HCT116 (cell line): ENCODE measurements at regions not wholly inside any gene's neighbourhood (a gene's known extent, or its start where the extent isn't known, plus 50 kb on each side); places are given as distances from the start of the nearest gene placed in this dataset.

Source experiments
- CTCF ChIP-seq, 3 experiments: fragments of 200-600 bp in 1 of 3; sonication (generic) in 1 of 3; IDR thresholded peaks in 2 of 3; conservative IDR thresholded peaks in 1 of 3; 2 replicates each; pipeline ENCODE4 v1.5.1; 2012 to 2017; ENCODE audit warnings: low read depth in 2 of 3, low read length in 2 of 3, antibody characterized with exemption in 1 of 3, borderline replicate concordance in 1 of 3, control low read depth in 1 of 3, mild to moderate bottlenecking in 1 of 3, mixed read lengths in 1 of 3, mixed run types in 1 of 3, moderate library complexity in 1 of 3; ENCODE audit not compliant: insufficient read depth in 1 of 3
- FOSL1 ChIP-seq: IDR thresholded peaks from 2 replicates; pipeline ENCODE4 v1.6.1; 2012; ENCODE audit warnings: low read depth
- MAX ChIP-seq: IDR thresholded peaks from 2 replicates; pipeline ENCODE4 v1.6.1; 2012
- POLR2A ChIP-seq: IDR thresholded peaks from 2 replicates; pipeline ENCODE4 v1.7.0; 2011; ENCODE audit warnings: borderline replicate concordance; ENCODE audit not compliant: insufficient read depth, insufficient read length; ENCODE audit errors: extremely low read depth
- POLR2AphosphoS5 ChIP-seq: IDR thresholded peaks from 2 replicates; pipeline ENCODE4 v1.6.1; 2011; ENCODE audit warnings: mild to moderate bottlenecking, low read depth, low read length, moderate library complexity
- REST ChIP-seq: IDR thresholded peaks from 2 replicates; pipeline ENCODE4 v1.6.1; 2012; ENCODE audit warnings: low read depth
- SP1 ChIP-seq: IDR thresholded peaks from 2 replicates; pipeline ENCODE4 v1.6.1; 2012; ENCODE audit warnings: low read depth
- ZNF274 ChIP-seq: fragments of 200-500 bp; sonication (Bioruptor generic); IDR thresholded peaks from 2 replicates; pipeline ENCODE4 v1.6.1; 2014; ENCODE audit warnings: mild to moderate bottlenecking, low read depth, low read length, inconsistent platforms

DNA sequence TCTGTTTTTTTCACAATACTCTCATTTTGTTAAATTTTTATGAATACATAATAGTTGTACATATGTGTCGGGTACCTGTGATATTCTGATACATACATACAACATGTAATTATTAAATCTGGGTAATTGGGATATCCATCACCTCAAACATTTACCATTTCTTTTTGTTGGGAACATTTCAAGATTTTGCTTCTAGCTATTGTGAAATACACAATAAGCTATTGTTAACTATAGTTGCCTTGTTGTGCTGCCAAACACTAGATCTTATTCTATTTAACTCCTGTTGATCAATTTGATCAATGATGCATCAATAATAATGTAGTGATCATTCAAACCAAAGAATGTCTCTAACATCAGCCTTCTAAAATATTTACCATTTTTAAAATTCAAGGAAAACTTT, 234.6 kb upstream of the NR5A2 start:
- TF ChIP-seq FOSL1 = no peak
- TF ChIP-seq SP1 = no peak
- no peak for TF ChIP-seq CTCF (IDR thresholded peaks at IDR 0.05 in 2 of 3, conservative IDR thresholded peaks at IDR 0.05 in 1 of 3; ENCODE audit: borderline replicate concordance in 1 of 3, insufficient read depth in 1 of 3, low read depth in 2 of 3, low read length in 2 of 3)
- no peak for TF ChIP-seq POLR2AphosphoS5
- TF ChIP-seq POLR2A = no peak
- TF ChIP-seq MAX = no peak
- TF ChIP-seq REST = no peak
- no peak for TF ChIP-seq ZNF274
